UCSD-AML1 (cell line): ENCODE measurements at regions not wholly inside any gene's neighbourhood (a gene's known extent, or its start where the extent isn't known, plus 50 kb on each side); places are given as distances from the start of the nearest gene placed in this dataset.

Experiments
- DNase-seq: peaks from one replicate; lab custom pipeline; 2025; ENCODE audit not compliant: unreplicated experiment; lab: John Stamatoyannopoulos, UW

DNA sequence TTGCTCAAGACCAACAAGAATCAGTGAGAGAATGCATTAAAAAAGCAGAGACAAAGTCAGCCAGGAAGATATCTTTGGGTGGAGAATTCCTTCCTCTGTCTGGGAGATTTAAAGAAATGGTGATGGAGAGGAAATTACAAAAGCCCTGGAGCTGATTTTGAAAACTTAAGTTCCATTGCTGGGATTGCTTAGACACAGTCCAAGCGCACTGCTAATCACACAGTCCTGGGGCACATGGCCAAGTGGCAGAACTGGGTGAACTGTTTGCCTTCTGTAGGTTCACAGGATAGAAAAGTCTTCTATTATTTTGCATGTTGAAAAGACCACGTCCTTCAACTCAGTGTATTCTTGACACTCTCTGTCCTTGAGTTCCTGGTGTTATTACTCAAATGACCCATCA, 284.9 kb upstream of the FBXL7 start:
- no peak for DNase-seq

DNA sequence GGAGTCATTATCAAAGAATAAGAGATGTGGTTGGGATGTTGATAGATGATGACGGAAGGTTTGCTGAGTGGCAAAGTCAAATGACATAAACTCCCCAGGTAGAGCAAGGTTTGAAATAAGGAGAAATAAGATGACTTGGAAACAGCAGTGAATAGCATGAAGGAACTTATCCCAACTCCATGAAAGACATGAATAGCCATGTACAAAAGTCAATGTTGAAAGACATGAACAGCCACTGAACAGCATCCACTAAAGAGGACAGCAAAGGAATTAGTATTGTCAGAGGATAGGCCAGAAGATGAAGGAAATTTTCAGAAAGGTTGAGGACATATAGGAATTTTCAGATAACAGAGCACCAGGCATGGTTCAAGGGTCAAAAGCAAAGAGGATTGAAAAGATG, 286.0 kb upstream of the FBXL7 start:
- no peak for DNase-seq

DNA sequence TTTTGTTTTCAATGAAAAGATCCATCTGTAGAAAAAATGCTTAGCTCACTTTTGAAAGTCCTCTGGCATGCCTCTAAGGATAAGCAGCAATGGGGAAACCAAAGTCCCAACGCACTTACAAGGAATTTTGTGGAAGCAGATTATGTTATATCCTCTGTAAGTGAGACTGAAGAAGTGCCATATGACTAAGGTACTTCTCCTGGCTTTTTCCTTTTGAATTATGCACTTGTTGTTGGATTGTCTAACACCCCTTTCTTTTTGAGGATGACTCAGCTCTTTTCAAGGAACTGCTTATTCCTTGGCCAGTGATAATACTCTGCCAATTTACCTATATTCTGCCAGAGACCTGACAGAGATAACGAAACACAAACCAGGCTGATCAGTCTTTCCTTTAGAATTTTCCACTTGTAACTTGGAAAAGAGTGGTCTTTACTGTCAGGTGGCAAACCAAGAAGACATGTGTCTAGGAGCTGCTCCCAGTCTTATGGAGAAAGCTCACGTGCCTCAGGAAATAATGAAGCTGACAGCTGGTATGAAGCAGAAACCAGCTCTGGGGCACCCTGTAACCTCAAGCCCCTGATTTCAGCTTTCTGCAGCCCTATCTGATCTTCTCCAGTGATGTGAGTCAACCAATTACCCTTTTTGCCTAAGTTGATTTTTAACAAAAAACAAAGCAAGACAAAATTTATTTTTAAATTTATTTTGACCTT, 290.8 kb upstream of the FBXL7 start:
- DNase-seq = no peak

DNA sequence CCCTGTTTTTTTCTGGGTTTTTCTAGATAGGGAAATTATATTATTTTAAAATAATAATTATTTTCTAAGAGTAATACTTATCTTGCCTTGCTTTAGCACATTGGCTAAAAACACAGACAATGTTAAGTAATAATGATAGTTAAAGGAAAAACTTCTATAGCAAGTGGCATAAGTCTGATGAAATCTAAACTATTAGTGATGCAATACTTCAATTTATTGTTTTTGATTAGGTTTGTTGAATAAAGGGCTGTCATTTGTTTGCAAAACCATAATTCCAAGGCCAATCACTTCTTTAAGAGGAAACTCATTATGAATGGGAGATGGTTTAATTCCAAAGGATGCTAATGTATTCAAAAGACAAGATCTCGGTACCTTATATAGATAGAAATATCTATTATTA, 293.8 kb upstream of the FBXL7 start:
- DNase-seq = no peak

DNA sequence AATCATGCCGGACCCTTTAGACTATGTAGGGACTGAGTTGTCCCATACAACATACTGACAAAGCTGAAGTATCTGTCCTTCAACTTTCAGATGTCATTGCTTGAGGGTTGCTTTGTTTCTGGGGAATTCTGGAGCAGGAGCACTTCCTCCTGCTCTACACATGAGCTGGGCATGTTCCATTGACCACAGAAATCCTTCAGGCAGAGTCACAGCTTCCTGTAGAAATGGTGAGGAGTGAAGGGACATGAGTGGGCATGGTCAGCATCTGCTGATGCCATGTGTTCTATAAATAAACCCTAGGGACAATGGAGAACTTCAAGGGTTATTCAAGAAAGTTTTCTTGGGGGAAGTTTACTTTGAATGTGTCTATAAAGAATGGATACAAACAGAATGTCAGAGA, 296.6 kb upstream of the FBXL7 start:
- DNase-seq = no peak

DNA sequence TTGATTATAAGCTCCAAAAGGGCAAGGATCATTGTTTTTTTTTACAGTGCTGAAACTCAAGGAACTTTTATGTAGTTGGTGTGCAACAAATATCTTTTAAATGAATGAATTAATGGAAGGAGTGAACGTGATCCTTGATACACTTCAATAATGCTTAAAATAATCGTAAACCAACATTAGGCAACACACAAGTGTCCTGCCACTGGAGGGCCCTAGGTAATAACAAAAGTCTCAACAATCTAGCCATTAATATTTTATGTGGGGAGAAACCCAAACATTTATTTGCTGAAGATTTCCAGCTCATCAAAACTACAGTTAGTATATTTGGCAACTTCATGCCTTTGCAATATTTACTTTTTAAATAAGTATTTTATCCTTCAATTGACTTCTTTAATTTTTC, 309.0 kb upstream of the FBXL7 start:
- DNase-seq = no peak

DNA sequence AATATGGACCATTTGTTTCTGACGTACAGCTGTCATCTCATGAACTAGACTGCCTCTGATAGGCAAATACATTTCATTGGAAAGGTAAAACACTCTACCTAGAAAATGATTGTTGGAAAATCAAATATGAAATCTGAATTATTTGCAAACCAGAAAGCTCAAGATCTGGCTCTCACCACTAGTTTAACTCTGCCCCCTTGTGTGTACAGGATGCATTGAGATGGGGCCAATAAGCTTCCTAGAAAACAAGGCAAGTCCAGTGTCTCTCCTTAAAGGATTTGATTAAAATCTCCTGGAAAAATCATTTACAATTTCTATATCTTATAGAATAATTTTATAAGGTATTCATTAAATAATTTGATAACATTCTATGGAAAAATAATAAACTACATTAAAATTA, 311.9 kb upstream of the ANKH start:
- DNase-seq = no peak

DNA sequence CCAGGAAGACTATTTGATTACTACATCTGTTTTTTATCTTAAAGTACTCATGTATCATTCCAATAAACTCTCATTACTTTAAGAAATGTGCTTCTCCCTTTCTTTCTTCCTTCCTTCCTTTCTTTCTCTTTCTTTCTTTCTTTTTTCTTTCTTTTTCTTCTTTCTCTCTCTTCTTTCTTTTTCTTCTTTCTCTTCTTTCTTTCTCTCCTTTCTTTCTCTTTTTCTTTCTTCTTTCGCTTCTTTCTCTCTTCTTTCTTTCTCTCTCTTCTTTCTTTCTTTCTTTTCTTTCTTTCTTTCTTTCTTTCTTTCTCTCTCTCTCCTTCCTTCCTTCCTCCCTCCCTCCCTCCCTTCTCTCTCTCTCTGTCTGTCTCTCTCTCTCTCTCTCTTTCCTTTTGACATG, 298.6 kb upstream of the ANKH start:
- no peak for DNase-seq

DNA sequence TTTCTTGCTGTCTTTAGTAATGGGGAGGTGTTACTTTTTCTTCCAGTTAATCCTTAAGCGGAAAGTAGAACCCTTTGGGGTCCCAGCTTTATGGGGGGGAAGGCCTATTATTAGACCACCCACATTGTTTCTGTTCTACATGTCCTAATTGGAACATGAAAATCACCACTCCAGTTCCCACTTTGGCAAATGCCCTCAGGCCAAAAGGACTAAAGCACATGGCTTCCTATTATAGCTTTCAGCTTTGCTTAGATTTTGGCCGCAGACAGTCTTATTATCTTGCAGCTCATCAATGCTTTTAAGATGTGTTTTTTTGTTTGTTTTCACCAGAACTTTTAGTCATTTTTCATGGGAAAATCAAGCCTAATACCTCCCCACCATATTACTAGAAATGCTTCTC, 296.8 kb upstream of the ANKH start:
- DNase-seq = no peak

DNA sequence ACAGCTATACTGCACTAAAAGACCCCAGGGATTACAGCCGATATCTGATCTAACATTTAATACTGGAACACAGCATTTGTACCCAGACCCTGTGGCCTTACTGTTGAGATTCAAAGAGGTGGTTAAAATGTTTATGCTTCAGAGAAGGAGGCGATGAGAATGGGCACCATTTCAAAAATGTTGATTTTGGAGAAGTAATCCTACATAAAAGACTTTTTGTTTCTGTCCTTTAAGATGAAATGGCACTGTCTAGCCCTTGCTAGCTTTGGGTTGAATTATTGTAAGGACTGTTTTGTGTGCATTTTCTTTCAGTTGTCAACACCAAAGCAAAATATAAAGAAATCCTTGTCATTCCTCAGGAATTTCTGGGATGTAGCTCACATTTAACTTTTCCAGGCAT, 288.5 kb upstream of the ANKH start:
- no peak for DNase-seq

DNA sequence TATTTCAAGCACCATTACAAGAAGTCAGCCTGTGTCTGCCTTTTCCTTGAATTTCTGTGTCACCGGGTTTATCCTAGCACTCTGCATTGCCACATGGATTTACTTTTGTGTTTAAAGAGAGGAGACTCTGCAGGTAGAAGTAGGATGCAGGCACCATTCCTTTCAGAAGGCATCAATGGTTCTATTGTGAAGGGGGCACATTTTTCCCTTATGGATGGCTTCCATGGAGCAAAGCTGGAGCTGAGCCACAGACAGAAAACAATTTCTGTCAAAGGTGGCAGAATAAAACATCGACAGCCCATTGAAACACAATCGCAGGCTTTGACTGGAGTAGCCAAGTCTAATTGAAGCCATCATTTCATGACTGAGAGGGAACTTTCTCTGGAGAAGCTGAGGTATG, 288.0 kb upstream of the ANKH start:
- no peak for DNase-seq

DNA sequence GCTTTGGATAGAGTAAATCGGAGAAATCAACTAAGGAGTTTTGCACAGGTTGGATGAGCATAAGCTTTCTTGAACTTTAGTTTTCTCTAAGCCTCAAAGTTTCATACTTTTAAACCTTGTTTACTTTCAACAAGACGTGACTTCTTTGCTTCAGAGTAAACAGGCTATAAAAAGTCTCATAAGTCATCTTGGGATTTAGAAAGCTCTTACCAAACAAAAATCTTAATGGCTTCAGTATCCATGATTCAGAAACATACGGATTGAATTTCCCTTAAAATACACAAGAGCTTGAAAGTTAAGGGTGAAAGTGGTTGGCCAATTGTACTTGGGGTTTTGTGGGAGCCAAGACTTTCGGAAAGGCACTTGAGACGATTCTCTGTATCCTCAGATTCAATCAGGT, 270.9 kb upstream of the ANKH start:
- no peak for DNase-seq

DNA sequence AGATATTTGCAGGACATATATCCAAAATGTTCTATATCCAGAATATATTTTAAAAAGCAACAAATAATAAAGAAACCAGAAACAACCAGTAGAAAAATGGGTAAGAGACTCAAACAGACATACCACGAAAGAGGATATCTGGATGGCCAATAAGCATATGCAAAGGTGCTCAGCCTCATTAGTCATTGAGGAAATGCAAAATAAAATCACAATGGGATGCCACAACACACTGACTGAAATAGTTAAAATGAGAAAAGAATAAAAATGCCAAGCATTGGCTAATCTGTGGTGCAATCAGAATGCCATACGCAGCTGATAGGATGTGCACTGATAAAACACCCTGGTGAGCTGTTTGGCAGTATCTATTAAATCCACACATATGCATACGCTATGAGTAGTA, 265.8 kb upstream of the ANKH start:
- no peak for DNase-seq

DNA sequence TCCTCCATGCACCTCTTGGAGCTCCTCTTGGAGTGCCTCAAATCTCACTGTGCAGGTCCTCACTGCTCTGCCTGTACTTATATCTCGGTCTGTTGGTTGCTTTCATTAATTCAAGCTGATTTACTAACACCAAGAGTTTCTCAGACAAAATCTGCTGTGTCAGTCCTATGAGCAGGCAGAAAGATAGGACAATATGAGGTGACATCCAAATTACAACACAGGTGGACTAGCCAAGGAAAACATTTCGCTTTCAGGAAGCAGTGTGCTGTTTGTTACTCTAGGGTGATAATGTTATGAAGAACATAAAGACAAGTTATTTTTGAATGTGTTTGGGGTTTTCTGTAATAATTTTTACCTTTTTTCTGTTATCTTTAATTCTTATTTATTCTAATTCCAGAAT, 264.1 kb upstream of the ANKH start:
- DNase-seq = no peak

DNA sequence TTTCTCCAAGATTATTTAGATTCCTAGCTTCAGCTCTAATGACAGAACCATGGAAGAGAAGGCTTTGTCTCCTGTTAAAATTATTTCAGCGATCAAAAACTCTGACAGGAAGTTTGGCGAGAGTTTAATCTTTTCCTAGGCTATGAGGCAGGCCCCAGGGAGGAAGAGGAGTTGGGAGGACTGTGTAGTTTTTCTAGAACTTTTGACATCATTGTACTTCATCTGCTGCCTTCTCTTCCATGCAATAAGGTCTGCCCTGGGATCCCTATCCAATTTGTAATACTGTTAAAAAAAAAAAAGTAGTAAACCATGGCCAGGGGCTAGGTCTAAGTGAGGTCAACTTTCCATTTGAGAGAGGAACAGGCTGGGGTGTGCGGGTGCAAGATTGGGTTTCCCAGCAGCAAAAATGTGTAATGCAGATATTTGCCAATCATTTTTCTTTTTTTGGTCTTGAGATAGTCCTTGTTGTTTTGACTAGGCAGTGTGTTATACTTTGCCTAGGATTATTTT, 261.9 kb upstream of the ANKH start:
- no peak for DNase-seq

DNA sequence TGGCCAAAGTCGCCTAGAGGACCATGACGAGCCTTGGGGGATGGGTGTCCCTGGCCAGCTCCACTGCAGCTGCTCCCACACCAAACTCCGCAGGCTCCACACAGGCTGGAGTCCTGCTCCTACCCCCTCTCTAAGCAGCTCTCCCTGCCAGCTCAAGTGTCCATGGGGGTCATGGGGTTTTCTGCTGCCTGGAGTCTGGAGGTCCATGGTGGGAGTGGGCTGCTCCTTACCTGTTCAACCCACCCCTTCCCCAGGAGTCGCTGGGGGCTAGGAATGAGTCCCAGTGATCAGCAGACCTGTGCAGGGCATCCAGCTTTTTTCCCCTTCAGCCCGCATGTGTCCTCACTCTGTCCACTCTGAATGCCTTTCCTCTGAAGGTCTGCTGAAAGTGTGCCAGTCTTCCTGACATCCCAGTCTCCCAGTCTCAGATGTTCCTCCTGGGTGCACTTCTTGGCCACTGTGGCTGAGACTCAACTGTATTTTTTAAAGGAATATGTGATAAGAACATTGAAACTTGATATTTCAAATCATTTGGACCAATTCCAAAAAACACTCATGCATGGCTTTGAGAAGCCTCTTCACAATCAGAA, 261.3 kb upstream of the ANKH start:
- DNase-seq = no peak

DNA sequence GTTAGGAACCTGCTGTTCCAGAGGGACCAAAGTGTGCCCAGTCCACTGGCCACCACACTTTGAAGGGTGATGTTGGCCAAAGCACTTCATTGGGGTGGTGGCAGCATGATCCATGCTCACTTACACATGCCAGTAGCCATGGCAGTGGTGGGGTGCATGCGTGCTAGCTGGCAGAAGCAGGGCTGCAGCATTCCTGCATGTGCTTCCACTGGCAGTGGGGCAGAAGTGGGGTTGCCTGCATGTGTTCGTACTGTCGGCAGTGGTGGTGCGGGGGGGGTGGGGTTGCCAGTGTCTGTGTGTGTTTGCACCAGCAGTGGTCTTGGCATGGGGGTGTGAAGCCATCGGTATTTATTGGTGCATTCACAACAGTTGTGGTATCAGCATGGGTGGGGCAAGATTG, 260.3 kb upstream of the ANKH start:
- DNase-seq = no peak

DNA sequence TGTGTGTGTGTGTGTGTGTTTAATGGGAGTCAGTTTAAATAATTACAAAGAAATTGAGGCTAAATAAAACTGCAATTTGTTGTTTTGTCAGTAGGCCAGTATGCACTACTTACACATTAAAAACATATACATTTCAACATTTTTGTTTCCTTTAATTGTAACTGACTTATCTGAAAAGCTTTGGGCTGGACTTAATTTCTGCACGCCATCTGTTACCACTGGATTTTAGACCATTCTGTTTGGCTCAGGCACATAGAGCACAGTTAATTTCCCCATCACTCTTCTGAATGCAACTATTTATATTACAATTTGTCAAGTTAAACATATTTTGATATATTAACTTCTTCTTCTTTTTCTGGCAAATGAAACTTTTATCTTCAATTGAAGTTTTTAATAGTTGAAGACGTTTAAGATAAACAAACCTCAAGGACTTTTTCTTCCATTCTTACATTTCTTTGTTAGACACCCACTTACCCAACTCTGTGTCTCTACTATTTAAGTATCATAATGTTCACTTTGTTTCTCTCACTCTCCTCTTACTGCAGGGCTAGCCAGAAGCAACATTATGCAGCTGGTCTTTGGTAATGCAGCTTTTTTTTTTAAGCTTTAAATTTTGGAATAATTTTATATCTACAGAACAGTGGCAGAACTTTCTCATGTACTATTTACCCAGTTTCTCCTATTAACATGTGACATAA, 253.4 kb upstream of the ANKH start:
- DNase-seq = no peak

DNA sequence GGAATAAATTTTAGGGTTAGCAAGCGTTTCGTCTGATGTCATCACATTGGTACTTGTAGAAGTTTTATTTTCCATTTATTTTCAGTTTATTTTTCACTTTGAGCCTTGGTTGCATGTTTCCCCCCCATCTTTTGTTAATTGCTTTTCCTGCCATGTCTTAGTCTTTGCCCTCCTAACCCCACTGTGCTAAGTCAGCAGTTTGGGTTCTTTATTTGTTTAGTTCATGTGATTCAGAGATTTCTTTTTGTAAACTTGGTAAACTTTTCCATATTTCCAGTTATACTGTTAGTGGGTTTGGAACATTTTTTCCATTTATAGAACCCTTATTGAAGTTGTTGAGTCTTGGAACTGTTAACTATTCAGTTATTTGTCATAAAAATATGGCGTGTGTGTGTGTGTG, 252.9 kb upstream of the ANKH start:
- no peak for DNase-seq

DNA sequence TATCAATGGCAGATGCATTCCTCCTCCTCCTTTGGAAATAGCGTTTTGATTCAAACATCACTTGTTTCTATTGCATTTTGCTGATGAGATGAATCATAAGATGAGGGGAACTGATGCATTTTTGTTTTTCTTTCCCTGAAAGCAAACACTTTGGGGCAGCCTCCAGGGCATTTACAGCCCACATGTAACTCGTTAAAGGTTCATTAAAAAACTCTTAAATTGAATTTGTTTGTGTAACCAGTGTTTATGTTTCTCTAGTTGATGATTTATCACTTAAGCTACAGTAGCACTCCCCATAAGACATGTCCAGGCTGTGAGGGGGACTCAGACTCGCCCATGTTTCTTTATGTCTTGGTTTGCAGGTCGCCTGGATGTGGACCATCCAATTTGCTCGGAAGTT, 246.1 kb upstream of the ANKH start:
- DNase-seq = no peak

DNA sequence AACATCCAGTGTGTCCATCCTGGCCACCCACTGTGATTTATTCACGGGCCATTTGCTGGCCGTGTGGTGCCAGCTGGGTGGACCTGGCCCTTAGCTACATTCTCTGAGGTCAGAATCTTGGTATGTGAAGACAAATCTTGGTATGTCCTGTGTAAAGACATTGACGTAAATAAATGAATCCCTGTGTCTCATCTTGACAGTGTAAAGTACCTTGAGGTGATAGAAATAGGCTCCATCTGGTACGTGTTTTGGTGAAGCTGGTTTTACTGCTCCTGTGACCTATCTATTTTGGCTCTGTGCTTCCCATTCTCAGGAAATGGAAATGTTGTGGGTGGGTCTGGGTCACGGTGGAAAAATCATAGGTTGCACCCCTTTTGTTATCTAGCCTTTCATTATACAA, 245.4 kb upstream of the ANKH start:
- DNase-seq = no peak

DNA sequence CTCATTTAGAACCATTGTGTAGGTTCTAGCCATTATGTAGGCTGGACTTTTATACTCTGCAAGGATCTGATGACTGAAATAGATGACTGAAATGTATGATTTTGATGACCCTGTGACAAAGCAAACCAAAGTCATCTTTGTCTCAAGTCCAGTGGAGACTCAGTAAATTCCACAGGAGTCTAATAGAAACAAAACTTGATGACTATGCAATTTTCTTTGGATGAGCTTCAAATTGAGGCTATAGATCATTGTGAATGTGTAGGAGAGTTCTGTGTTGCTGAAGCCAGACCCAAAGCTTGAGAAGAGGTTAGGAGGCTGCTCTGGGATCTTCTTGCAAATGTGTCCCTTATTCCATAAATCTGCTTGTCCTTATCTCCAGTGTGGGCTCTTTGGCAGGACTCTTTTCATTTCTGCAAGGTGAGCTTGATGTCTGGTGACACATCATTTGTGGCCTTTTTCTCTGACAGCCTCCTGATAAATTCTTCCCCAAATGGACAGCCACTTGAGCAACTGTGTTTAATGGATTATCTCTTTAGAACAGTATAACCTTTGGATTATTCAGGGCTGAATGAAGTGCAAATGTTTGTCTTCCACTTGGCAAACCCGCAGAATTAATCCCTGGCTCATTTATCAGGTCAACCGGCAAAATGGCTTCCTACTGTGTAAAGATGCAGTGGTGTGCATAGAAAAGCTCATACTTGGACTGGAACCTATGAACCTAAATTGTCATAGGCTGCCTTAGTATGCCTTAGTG, 235.1 kb upstream of the ANKH start:
- no peak for DNase-seq
